Inferior parietal cortex (tissue), 1 donor: ENCODE measurements at regions not wholly inside any gene's neighbourhood (a gene's known extent, or its start where the extent isn't known, plus 50 kb on each side); places are given as distances from the start of the nearest gene placed in this dataset.

ENCODE experiments used
- DNase-seq: peaks from one replicate; pipeline ENCODE4 v3.0.0-alpha.2; 2016; ENCODE audit errors: extremely low spot score

DNA sequence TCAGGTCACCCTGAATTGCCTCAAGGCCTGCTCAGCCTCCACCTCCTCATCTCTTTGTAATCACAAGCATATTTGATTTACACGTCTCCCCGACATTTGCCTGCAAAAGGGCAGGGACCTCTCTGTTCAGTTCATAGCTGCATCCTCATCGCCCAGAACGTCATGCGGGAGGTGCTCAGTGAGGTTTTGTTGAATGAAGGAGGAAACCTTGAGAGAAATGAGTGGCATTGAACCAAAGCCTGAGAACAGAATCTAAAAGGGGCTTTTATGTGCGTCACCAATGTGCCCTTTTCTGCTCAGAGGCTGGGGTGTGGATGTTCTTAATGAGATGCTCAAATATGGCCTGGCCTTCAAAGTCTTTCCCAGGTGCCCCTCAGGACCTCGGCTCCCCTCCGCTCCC lies 50.0 kb upstream of the LHX5 start:
- DNase-seq: no peak
